HG03196 (cell line): ENCODE measurements at regions not wholly inside any gene's neighbourhood (a gene's known extent, or its start where the extent isn't known, plus 50 kb on each side); places are given as distances from the start of the nearest gene placed in this dataset.

Experiments used
- ATAC-seq: cut with Tn5 transposase; IDR thresholded peaks from one replicate; pipeline ENCODE4 v1.9.1; 2021; ENCODE audit not compliant: unreplicated experiment

GRCh38 chr10:128461991-128462390 is 335.8 kb upstream of the MKI67 start:
- no peak for ATAC-seq

GRCh38 chr10:128462844-128463243 is 336.6 kb upstream of the MKI67 start:
- ATAC-seq, result no peak

- no peak for ATAC-seq
Observed at GRCh38 chr10:128463991-128464760, 338.0 kb upstream of the MKI67 start.

- ATAC-seq, result no peak
Observed at GRCh38 chr10:128465697-128466096, 339.5 kb upstream of the MKI67 start.

GRCh38 chr10:128466831-128467371 is 340.7 kb upstream of the MKI67 start:
- no peak for ATAC-seq

GRCh38 chr10:128468462-128468861 is 342.2 kb upstream of the MKI67 start:
- ATAC-seq, result no peak

GRCh38 chr10:128469515-128469914 is 343.3 kb upstream of the MKI67 start:
- no peak for ATAC-seq

GRCh38 chr10:128470321-128470965 is 344.2 kb upstream of the MKI67 start:
- no peak for ATAC-seq

GRCh38 chr10:128471151-128471550 is 344.9 kb upstream of the MKI67 start:
- ATAC-seq, result no peak

GRCh38 chr10:128472196-128472595 is 346.0 kb upstream of the MKI67 start:
- no peak for ATAC-seq

- ATAC-seq, result no peak
Observed at GRCh38 chr10:128473396-128473795, 347.2 kb upstream of the MKI67 start.

- no peak for ATAC-seq
Observed at GRCh38 chr10:128473911-128474310, 347.7 kb upstream of the MKI67 start.

GRCh38 chr10:128474571-128474970 is 348.3 kb upstream of the MKI67 start:
- no peak for ATAC-seq

GRCh38 chr10:128475686-128476367 is 349.6 kb upstream of the MKI67 start:
- ATAC-seq, result no peak

GRCh38 chr10:128476368-128476725 is 350.1 kb upstream of the MKI67 start:
- no peak for ATAC-seq

- no peak for ATAC-seq
Observed at GRCh38 chr10:128476845-128477244, 350.6 kb upstream of the MKI67 start.

- ATAC-seq, result no peak
Observed at GRCh38 chr10:128480601-128481000, 354.4 kb upstream of the MKI67 start.

- ATAC-seq, result no peak
Observed at GRCh38 chr10:128481152-128481840, 355.1 kb upstream of the MKI67 start.

GRCh38 chr10:128482052-128482451 is 355.8 kb upstream of the MKI67 start:
- no peak for ATAC-seq

GRCh38 chr10:128483216-128483615 is 357.0 kb upstream of the MKI67 start:
- ATAC-seq, result no peak

GRCh38 chr10:128484041-128484440 is 357.8 kb upstream of the MKI67 start:
- no peak for ATAC-seq
